ENCODE measurements at regions not wholly inside any gene's neighbourhood (a gene's known extent, or its start where the extent isn't known, plus 50 kb on each side); places are given as distances from the start of the nearest gene placed in this dataset.
A peak's percentile ranks its signal among the peaks of the same experiment; 100 is the strongest.

- no peak for TF ChIP-seq CTCF (IDR thresholded peaks at IDR 0.05; ENCODE audit: low read depth, low read length)
- H3K4me3 ChIP-seq (replicated peaks in 1 of 2; ENCODE audit: low read depth in 2 of 2, low read length in 2 of 2), result no peak overlapping the region
- DNase-seq (ENCODE audit: low read depth in 2 of 2), result no peak
Observed at GRCh38 chr14:30230719-30231118, 303.1 kb upstream of the PRKD1 start.

GRCh38 chr14:30234966-30235365 is 307.3 kb upstream of the PRKD1 start:
- no peak for DNase-seq (ENCODE audit: low read depth in 2 of 2)
- no peak overlapping the region for H3K4me3 ChIP-seq (replicated peaks in 1 of 2; ENCODE audit: low read depth in 2 of 2, low read length in 2 of 2)
- TF ChIP-seq CTCF (IDR thresholded peaks at IDR 0.05; ENCODE audit: low read depth, low read length), result no peak

GRCh38 chr14:30235485-30235884 is 307.8 kb upstream of the PRKD1 start:
- TF ChIP-seq CTCF (IDR thresholded peaks at IDR 0.05; ENCODE audit: low read depth, low read length), result no peak
- DNase-seq (ENCODE audit: low read depth in 2 of 2), result no peak

GRCh38 chr14:30238936-30239335 is 311.3 kb upstream of the PRKD1 start:
- no peak for TF ChIP-seq CTCF (IDR thresholded peaks at IDR 0.05; ENCODE audit: low read depth, low read length)
- H3K4me3 ChIP-seq (replicated peaks in 1 of 2; ENCODE audit: low read depth in 2 of 2, low read length in 2 of 2), result no peak overlapping the region

More at GRCh38 chr14:30235485-30235884, 307.8 kb upstream of the PRKD1 start:
- H3K4me3 ChIP-seq (replicated peaks in 1 of 2; ENCODE audit: low read depth in 2 of 2, low read length in 2 of 2), result no peak overlapping the region

GRCh38 chr14:30240018-30240417 is 312.4 kb upstream of the PRKD1 start:
- TF ChIP-seq CTCF (IDR thresholded peaks at IDR 0.05; ENCODE audit: low read depth, low read length), result no peak
- DNase-seq (ENCODE audit: low read depth in 2 of 2), result no peak
- no peak overlapping the region for H3K4me3 ChIP-seq (replicated peaks in 1 of 2; ENCODE audit: low read depth in 2 of 2, low read length in 2 of 2)

More at GRCh38 chr14:30238936-30239335, 311.3 kb upstream of the PRKD1 start:
- DNase-seq (ENCODE audit: low read depth in 2 of 2), result no peak

GRCh38 chr14:30240685-30241084 is 313.0 kb upstream of the PRKD1 start:
- DNase-seq (ENCODE audit: low read depth in 2 of 2), result peak in 1 of 2 donors; percentile 41
- TF ChIP-seq CTCF (IDR thresholded peaks at IDR 0.05; ENCODE audit: low read depth, low read length), result no peak
- no peak overlapping the region for H3K4me3 ChIP-seq (replicated peaks in 1 of 2; ENCODE audit: low read depth in 2 of 2, low read length in 2 of 2)

GRCh38 chr14:30242744-30243143 is 315.1 kb upstream of the PRKD1 start:
- TF ChIP-seq CTCF (IDR thresholded peaks at IDR 0.05; ENCODE audit: low read depth, low read length), result no peak
- no peak for DNase-seq (ENCODE audit: low read depth in 2 of 2)
- no peak overlapping the region for H3K4me3 ChIP-seq (replicated peaks in 1 of 2; ENCODE audit: low read depth in 2 of 2, low read length in 2 of 2)

Measured in cardiac fibroblast (primary cell).